SU-DHL-6 (cell line): ENCODE measurements at regions not wholly inside any gene's neighbourhood (a gene's known extent, or its start where the extent isn't known, plus 50 kb on each side); places are given as distances from the start of the nearest gene placed in this dataset.
"Not testable (repeated sequence)": the region's sequence is repeated elsewhere in the genome, so short reads cannot be mapped to it uniquely, and the experiment has no call there.

Experiments used
- CTCF ChIP-seq: fragments of 200-600 bp; sonication (generic); IDR thresholded peaks from one replicate; pipeline ENCODE4 v1.5.1; 2017; ENCODE audit warnings: antibody characterized with exemption, mild to moderate bottlenecking, low read length, moderate library complexity; ENCODE audit not compliant: insufficient read depth, poor library complexity, severe bottlenecking
- EZH2phosphoT487 ChIP-seq: fragments of 200-600 bp; sonication (generic), shearing (Covaris generic); conservative IDR thresholded peaks from 2 replicates; pipeline ENCODE4 v1.6.1; 2018; ENCODE audit warnings: mild to moderate bottlenecking, antibody characterized with exemption, low read length, moderate library complexity, mixed read lengths

- TF ChIP-seq CTCF, EZH2phosphoT487: not testable (repeated sequence)
These were observed 114.6 kb upstream of the PABPC3 start for GRCh38 chr13:24981181-24981803.
